ENCODE measurements at regions not wholly inside any gene's neighbourhood (a gene's known extent, or its start where the extent isn't known, plus 50 kb on each side); places are given as distances from the start of the nearest gene placed in this dataset.

GRCh38 chr5:143561219-143561618 is 157.7 kb upstream of the NR3C1 start:
- no peak for DNase-seq (ENCODE audit: low read depth, low spot score)

GRCh38 chr5:143560378-143560777 is 156.9 kb upstream of the NR3C1 start:
- DNase-seq (ENCODE audit: low read depth, low spot score): no peak

- DNase-seq (ENCODE audit: low read depth, low spot score): no peak
Measured at GRCh38 chr5:143559586-143560109, 156.2 kb upstream of the NR3C1 start.

GRCh38 chr5:143558048-143558447 is 154.6 kb upstream of the NR3C1 start:
- DNase-seq (ENCODE audit: low read depth, low spot score): no peak

- no peak for DNase-seq (ENCODE audit: low read depth, low spot score)
Measured at GRCh38 chr5:143557061-143557818, 153.8 kb upstream of the NR3C1 start.

- DNase-seq (ENCODE audit: low read depth, low spot score): no peak
Measured at GRCh38 chr5:143554918-143555477, 151.5 kb upstream of the NR3C1 start.

- peak; percentile 90 for DNase-seq (ENCODE audit: low read depth, low spot score)
Measured at GRCh38 chr5:143554187-143554717, 150.8 kb upstream of the NR3C1 start.

- DNase-seq (ENCODE audit: low read depth, low spot score): no peak
Measured at GRCh38 chr5:143552680-143553079, 149.2 kb upstream of the NR3C1 start.

GRCh38 chr5:143551820-143552251 is 148.3 kb upstream of the NR3C1 start:
- no peak for DNase-seq (ENCODE audit: low read depth, low spot score)

GRCh38 chr5:143550986-143551630 is 147.6 kb upstream of the NR3C1 start:
- DNase-seq (ENCODE audit: low read depth, low spot score): no peak

- DNase-seq (ENCODE audit: low read depth, low spot score): no peak
Measured at GRCh38 chr5:143547342-143547741, 143.9 kb upstream of the NR3C1 start.

GRCh38 chr5:143546394-143546793 is 142.9 kb upstream of the NR3C1 start:
- DNase-seq (ENCODE audit: low read depth, low spot score): no peak

GRCh38 chr5:143544606-143545005 is 141.1 kb upstream of the NR3C1 start:
- no peak for DNase-seq (ENCODE audit: low read depth, low spot score)

- peak; percentile 64 for DNase-seq (ENCODE audit: low read depth, low spot score)
Measured at GRCh38 chr5:143543358-143544255, 140.1 kb upstream of the NR3C1 start.

GRCh38 chr5:143542798-143543144 is 139.3 kb upstream of the NR3C1 start:
- DNase-seq (ENCODE audit: low read depth, low spot score): peak; percentile 30

GRCh38 chr5:143541943-143542797 is 138.7 kb upstream of the NR3C1 start:
- DNase-seq (ENCODE audit: low read depth, low spot score): no peak

GRCh38 chr5:143539742-143540141 is 136.3 kb upstream of the NR3C1 start:
- no peak for DNase-seq (ENCODE audit: low read depth, low spot score)

- DNase-seq (ENCODE audit: low read depth, low spot score): no peak
Measured at GRCh38 chr5:143537056-143537455, 133.6 kb upstream of the NR3C1 start.

GRCh38 chr5:143536364-143536763 is 132.9 kb upstream of the NR3C1 start:
- DNase-seq (ENCODE audit: low read depth, low spot score): peak; percentile 95

GRCh38 chr5:143534761-143535154 is 131.3 kb upstream of the NR3C1 start:
- DNase-seq (ENCODE audit: low read depth, low spot score): no peak
